PC-9 (cell line): ENCODE measurements at regions not wholly inside any gene's neighbourhood (a gene's known extent, or its start where the extent isn't known, plus 50 kb on each side); places are given as distances from the start of the nearest gene placed in this dataset.

Experiments
- BruUV-seq: library from RNA; stranded (reverse); fragments of 400-500 nt; replicated peaks from 2 replicates; lab custom pipeline; 2021; lab: Mats Ljungman, UMichigan
- CTCF ChIA-PET: fragments of 300-600 bp; sonication (Branson Sonifier 250); formaldehyde crosslinking; loops from one replicate; lab custom pipeline; 2022; ENCODE audit warnings: antibody characterized with exemption; lab: Charles Lee
- POLR2A ChIA-PET: fragments of 300-600 bp; sonication (Branson Sonifier 250); formaldehyde crosslinking; loops from one replicate; lab custom pipeline; 2022; ENCODE audit warnings: antibody characterized with exemption; ENCODE audit not compliant: unreplicated experiment; lab: Charles Lee
- DNase-seq, 2 experiments: peaks; one replicate each; pipeline versions ENCODE4 v3.0.0 to v3.0.0-alpha.2; 2015 to 2022; ENCODE audit warnings: mixed read lengths in 1 of 2
- H2AFZ ChIP-seq: fragments of 200-600 bp; sonication (generic); 2 replicates; pipeline ENCODE4 v1.8.1; 2017; ENCODE audit warnings: antibody characterized with exemption
- H3F3A ChIP-seq: fragments of 200-600 bp; sonication (generic); 2 replicates; pipeline ENCODE4 v1.8.1; 2017; ENCODE audit warnings: antibody characterized with exemption, mild to moderate bottlenecking, low read depth; ENCODE audit not compliant: insufficient read depth
- H3K27ac ChIP-seq: fragments of 200-600 bp; sonication (generic); 2 replicates; pipeline ENCODE4 v1.6.1; 2016; ENCODE audit warnings: mixed run types
- H3K27me3 ChIP-seq: fragments of 200-600 bp; sonication (generic); 2 replicates; pipeline ENCODE4 v1.6.1; 2016; ENCODE audit warnings: low read depth, mixed run types; ENCODE audit not compliant: insufficient read depth
- H3K36me3 ChIP-seq: fragments of 200-600 bp; sonication (generic); 2 replicates; pipeline ENCODE4 v1.6.1; 2016; ENCODE audit warnings: low read depth, mixed run types
- H3K4me1 ChIP-seq: fragments of 200-600 bp; sonication (generic); replicated peaks from 2 replicates; pipeline ENCODE4 v1.6.1; 2016; ENCODE audit warnings: mixed run types; ENCODE audit not compliant: insufficient read depth
- H3K4me2 ChIP-seq: fragments of 200-600 bp; sonication (generic); 2 replicates; pipeline ENCODE4 v1.6.1; 2017; ENCODE audit warnings: mixed run types
- H3K4me3 ChIP-seq: fragments of 200-600 bp; sonication (generic); 2 replicates; pipeline ENCODE4 v1.6.1; 2016; ENCODE audit warnings: mixed run types
- H3K79me2 ChIP-seq: fragments of 200-600 bp; sonication (generic); 2 replicates; pipeline ENCODE4 v1.6.1; 2017; ENCODE audit warnings: low read depth, mixed run types
- H3K9me2 ChIP-seq: fragments of 200-600 bp; sonication (generic); 2 replicates; pipeline ENCODE4 v1.8.1; 2017; ENCODE audit warnings: mild to moderate bottlenecking; ENCODE audit not compliant: insufficient read depth
- H3K9me3 ChIP-seq: fragments of 200-600 bp; sonication (generic); 2 replicates; pipeline ENCODE4 v1.8.1; 2016; ENCODE audit warnings: low read depth; ENCODE audit not compliant: insufficient read depth
- H4K20me1 ChIP-seq: fragments of 200-600 bp; sonication (generic); 2 replicates; pipeline ENCODE4 v1.8.1; 2017; ENCODE audit not compliant: insufficient read depth
- CTCF ChIP-seq: fragments of 200-600 bp; sonication (generic); conservative IDR thresholded peaks from 2 replicates; pipeline ENCODE4 v1.6.1; 2017; ENCODE audit warnings: mixed run types, antibody characterized with exemption, mild to moderate bottlenecking, moderate library complexity
- EZH2 ChIP-seq: fragments of 200-600 bp; sonication (generic); IDR thresholded peaks from 2 replicates; pipeline ENCODE4 v1.8.0; 2017; ENCODE audit warnings: antibody characterized with exemption, low read depth
- intact Hi-C: fragments of 100-400 bp; cut with micrococcal nuclease; formaldehyde crosslinking; loops from one replicate; pipeline ENCODE4 v1.10.0; 2022; ENCODE audit not compliant: unreplicated experiment

GRCh38 chr9:14498824-14499223 lies 184.9 kb upstream of the NFIB start:
- Histone ChIP-seq H3K9me2 (no peaks in the 10 kb centered on the region), H3K4me3 (no peak overlapping the region), H3K79me2 (no peaks in the 10 kb centered on the region), H4K20me1 (no peaks in the 10 kb centered on the region), H3F3A (no peaks in the 10 kb centered on the region), H3K4me2 (no peak overlapping the region), H3K4me1 (no peaks in the 10 kb centered on the region), H3K27ac (no peak overlapping the region), H3K36me3 (no peaks in the 10 kb centered on the region), H2AFZ (no peak overlapping the region), H3K9me3 (no peaks in the 10 kb centered on the region), H3K27me3 (no peaks in the 10 kb centered on the region)
- no TSS peak for BruUV-seq
- POLR2A ChIA-PET = no interaction called here
- no peak for DNase-seq
- CTCF ChIA-PET = interaction anchor here (0.6 kb wide), 1 partner anchor 583 kb away, joined by 3 read pairs; no protein-coding TSS in a partner anchor
- intact Hi-C loops = no loop called here
- TF ChIP-seq CTCF (no peak), EZH2 (no peak)

- H3K36me3 ChIP-seq = no peaks in the 10 kb centered on the region
- intact Hi-C loops = no loop called here
- no peaks in the 10 kb centered on the region for H3K79me2 ChIP-seq
- ChIA-PET POLR2A (no interaction called here), CTCF (no interaction called here)
- no peaks in the 10 kb centered on the region for H3K27me3 ChIP-seq
- no peaks in the 10 kb centered on the region for H3K4me1 ChIP-seq
- H3K9me2 ChIP-seq = no peaks in the 10 kb centered on the region
- no peaks in the 10 kb centered on the region for H4K20me1 ChIP-seq
- H2AFZ ChIP-seq = no peak overlapping the region
- H3K27ac ChIP-seq = no peak overlapping the region
- TF ChIP-seq CTCF (no peak), EZH2 (no peak)
- no peak overlapping the region for H3K4me3 ChIP-seq
- no peaks in the 10 kb centered on the region for H3K9me3 ChIP-seq
- no TSS peak for BruUV-seq
- no peak overlapping the region for H3K4me2 ChIP-seq
- no peaks in the 10 kb centered on the region for H3F3A ChIP-seq
- DNase-seq = no peak
Observed at GRCh38 chr9:14497476-14497875, 183.5 kb upstream of the NFIB start.

GRCh38 chr9:14488421-14489190 lies 174.7 kb upstream of the NFIB start:
- no peaks in the 10 kb centered on the region for H3K79me2 ChIP-seq
- H3K36me3 ChIP-seq = no peaks in the 10 kb centered on the region
- no peaks in the 10 kb centered on the region for H3F3A ChIP-seq
- BruUV-seq = no TSS peak
- no peaks in the 10 kb centered on the region for H3K4me1 ChIP-seq
- no peak overlapping the region for H3K4me3 ChIP-seq
- H3K27ac ChIP-seq = no peak overlapping the region
- no peaks in the 10 kb centered on the region for H3K27me3 ChIP-seq
- ChIA-PET POLR2A (no interaction called here), CTCF (no interaction called here)
- H4K20me1 ChIP-seq = no peaks in the 10 kb centered on the region
- H3K9me3 ChIP-seq = no peaks in the 10 kb centered on the region
- TF ChIP-seq EZH2 = no peak
- no peak for TF ChIP-seq CTCF
- no peak overlapping the region for H3K4me2 ChIP-seq
- H2AFZ ChIP-seq = no peak overlapping the region
- no peak for DNase-seq
- no peaks in the 10 kb centered on the region for H3K9me2 ChIP-seq
- intact Hi-C loops = no loop called here
